HG03460 (cell line): ENCODE measurements at regions not wholly inside any gene's neighbourhood (a gene's known extent, or its start where the extent isn't known, plus 50 kb on each side); places are given as distances from the start of the nearest gene placed in this dataset.

Experiments used
- ATAC-seq: cut with Tn5 transposase; IDR thresholded peaks from one replicate; pipeline ENCODE4 v1.9.1; 2021; ENCODE audit not compliant: unreplicated experiment

DNA sequence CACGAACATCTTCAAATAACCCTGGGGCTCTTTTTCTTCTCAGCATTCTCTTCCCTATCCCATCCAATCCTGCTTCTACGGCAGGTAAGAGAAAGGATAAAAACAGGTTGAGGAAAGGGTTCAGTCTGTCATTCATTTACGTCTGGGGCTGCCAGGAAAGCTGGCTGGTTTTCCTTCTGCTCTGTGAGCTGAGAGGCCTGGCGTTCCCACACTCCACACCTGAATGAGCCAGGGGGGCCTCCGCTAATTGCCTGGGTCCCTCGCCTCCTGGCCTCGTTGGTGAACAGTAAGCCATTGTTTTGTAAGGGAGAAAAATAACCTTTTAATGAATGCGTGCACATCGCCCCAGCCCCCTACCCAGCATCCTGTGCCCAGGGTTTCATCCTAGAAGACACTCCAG, 70.8 kb upstream of the SIM2 start:
- ATAC-seq, result no peak

GRCh38 chr21:36628761-36629460, 70.0 kb upstream of the SIM2 start:
- no peak for ATAC-seq

DNA sequence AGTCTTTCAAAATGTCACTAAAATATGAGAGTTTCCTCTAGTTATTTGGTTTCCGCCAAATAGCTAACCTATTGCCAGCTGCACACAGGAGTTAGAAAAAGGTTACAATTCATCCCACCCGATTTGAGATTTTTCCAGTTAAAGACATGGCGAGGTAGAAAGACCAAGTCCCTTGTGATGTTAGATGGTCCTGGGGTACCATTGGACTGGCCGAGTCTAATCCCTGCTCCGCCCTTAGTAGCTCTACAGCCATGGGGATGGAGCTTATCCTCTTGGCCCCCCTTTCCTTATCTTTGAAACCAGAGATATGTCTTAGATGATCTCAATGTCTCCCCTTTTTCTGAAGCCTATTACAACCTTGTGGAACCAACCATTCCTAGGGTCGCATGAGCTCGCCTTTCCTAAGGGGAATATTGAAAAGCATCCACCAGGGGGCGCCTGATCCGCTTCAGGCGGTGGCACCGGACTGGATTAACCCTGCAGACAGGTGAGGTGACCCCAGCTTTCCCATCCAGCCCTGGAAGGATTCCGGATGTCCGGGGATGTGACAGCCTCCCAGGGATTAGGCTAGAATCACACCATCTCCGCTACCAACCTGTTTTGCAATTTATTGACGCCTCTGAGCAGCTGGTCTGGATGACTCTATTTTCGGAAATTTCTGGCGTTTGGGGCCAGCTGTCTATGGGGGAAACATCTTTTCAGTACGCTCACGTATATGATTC, 68.3 kb upstream of the SIM2 start:
- no peak for ATAC-seq

GRCh38 chr21:36636016-36636415, 62.9 kb upstream of the SIM2 start:
- ATAC-seq, result no peak

GRCh38 chr21:36636439-36636838, 62.5 kb upstream of the SIM2 start:
- ATAC-seq, result no peak

DNA sequence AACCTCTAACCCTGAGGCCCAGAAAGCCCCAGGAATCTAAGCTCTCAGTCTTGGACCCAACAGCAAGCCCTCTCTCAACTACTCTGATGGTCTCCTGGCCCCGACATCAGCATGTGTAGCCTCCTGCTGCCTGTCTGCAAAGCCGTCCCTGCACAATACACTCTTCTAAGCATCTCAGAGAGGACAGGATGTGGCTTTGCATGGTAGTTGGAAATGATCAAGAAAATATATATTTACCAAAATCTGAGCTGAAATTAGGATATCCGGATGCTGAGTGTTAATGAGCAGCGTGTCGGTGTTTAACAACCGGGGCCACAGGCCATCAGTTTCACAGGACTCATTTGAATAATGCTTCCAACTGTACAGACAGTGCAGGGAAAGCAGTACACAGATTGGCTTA, 59.1 kb upstream of the SIM2 start:
- no peak for ATAC-seq

DNA sequence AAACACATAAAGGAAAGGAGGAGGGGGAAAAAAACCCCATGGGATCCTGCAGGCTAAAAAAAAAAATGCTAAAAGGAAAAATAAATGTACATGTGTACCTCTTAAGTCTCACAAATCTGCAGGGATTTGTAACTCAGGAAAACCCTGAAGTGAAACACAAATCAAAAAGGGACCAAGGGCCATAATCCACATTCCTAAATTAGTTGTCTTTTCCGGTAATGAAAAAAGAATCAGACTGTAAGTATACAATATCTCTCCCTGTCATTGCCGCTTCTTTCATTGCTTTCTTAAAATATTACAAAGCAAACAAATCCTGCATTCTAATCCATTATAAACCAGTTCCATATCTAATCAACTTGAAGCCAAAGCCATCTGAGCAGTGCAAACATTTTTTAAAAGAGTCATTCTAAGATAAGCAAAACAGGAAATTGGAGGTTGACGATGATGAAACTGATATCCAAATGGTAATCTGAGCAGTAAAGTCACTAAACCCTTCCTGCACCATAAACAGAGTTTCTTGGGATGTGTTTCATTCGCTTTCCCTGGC, 58.7 kb upstream of the SIM2 start:
- ATAC-seq, result no peak

GRCh38 chr21:36640721-36641244, 58.1 kb upstream of the SIM2 start:
- ATAC-seq, result no peak

DNA sequence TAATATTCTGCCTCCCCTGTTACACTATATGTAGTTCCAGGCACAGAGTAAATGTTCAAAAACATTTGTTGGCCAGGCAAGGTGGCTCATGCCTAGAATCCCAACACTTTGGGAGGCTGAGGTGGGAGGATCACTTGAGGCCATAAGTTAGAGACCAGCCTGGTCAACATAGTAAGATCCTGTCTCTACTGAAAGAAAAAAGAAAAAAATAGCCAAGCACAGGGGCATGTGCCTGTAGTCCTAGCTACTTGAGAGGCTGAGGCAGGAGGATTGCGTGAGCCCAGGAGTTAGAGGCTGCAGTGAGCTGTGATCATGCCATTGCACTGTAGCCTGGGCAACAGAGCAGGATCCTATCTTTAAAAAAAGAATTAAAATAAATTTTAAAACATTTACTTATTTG, 57.6 kb upstream of the SIM2 start:
- ATAC-seq, result no peak

DNA sequence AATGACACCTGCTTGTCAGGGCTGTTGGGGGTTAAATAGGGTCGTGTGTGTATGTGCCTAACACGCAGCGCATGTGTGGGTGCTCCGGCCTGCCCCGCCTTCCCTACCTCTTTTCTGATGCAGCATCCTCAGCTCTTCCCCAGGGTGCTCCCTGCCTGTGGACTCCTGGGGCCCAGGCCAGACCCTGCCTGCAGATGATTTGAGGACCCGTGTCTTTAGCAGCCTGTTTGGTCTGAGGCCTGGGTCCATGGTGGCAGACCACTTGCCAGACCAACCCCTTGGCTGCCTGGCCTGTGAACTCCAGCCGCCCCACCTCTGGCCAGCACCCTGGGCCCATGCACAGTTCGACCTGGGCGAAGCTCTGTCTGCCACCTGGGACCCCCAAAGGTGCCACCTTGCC, 57.0 kb upstream of the SIM2 start:
- no peak for ATAC-seq

DNA sequence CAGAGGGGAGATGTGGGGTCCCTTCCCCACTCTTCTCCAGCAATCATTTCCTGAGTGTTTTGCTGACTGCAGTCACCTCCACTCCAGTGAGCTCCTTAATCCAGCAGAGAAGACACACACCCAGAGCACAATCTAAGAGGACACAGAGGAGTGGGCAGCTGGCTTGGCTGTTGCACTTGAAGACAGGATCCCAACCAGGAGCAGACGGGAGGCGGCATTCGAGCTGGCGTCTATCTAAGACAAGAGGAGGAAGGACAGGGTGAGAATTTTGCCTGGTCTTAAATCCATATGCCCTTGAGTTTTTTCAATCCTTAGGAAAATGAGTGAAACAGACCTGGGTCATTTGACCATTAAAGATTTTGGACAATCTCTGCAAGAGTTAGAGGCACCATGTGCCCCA, 56.1 kb upstream of the SIM2 start:
- ATAC-seq, result no peak

DNA sequence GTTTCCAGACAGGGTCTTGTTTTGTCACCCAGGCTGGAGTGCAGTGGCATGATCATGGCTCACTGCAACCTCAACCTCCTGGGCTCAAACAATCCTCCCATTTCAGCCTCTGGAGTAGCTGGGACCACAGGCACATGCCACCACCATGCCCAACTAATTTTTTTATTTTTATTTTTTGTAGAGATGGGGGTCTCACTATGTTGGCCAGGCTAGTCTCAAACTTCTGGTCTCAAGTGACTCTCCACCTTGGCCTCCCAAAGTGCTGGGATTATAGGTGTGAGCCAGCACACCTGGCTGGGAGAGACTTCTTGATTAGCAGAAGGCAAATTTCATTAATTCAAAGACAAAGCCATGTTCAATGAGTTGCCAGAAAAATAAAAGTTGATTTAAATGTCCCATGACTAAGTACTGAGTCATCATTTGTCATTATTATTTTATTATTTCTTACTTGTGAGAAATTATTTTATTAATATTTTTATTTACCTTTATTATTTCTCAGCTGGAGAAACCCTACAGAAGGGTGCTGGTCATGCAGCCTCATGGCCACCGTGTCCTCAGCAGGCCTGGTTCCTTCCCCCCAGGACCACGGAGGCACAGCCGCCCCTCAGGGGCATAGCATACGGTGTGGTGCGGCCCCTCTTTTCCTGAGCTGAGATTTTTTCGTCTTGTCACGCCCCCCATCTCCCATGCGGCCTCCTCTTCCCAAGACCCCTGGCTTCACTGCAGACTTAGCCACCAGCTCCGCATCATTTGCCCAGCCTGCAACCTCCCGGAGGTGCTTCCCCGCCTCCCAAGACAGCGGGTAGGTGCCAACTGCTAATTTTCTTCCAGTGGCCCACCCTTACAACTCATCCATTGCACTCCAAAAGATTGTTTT, 55.3 kb upstream of the SIM2 start:
- no peak for ATAC-seq

DNA sequence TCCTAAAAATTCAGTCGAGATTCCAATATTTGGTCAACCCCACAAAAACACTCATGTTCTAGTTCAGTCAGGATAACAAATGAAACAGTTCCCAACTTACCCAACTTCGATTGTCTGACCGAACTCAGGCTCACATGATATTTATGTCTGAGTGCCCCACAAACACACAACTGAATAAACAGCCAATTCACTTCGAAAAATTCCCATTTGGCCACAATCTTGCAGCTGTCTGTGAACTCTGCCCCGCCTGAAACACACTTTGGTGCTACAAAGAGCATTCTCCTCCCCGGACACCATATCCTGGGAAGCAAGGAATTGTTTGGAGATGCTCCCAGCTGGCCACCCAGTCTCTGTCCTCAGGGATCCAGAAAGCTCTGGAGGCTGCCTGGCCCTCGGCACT, 52.9 kb upstream of the SIM2 start:
- no peak for ATAC-seq

DNA sequence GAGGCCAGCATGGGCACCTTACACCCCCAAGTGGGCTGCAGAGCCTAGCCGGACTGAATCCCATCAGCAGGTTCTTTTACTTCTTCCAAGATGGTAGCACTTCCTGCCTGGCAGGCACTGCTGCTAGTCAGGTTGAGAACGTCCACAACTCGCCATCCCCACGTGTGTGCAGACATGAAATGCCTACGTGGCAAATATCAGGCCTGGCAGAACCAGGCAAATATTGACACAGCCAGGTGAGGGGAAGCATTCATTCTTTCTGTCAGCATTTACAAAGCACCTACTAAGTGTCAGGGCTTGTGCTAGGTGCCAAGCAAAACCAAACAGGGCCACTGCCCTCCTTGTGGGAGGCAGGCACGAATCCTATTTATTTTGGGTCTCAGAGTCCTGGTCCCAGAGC, 52.3 kb upstream of the SIM2 start:
- ATAC-seq, result no peak

DNA sequence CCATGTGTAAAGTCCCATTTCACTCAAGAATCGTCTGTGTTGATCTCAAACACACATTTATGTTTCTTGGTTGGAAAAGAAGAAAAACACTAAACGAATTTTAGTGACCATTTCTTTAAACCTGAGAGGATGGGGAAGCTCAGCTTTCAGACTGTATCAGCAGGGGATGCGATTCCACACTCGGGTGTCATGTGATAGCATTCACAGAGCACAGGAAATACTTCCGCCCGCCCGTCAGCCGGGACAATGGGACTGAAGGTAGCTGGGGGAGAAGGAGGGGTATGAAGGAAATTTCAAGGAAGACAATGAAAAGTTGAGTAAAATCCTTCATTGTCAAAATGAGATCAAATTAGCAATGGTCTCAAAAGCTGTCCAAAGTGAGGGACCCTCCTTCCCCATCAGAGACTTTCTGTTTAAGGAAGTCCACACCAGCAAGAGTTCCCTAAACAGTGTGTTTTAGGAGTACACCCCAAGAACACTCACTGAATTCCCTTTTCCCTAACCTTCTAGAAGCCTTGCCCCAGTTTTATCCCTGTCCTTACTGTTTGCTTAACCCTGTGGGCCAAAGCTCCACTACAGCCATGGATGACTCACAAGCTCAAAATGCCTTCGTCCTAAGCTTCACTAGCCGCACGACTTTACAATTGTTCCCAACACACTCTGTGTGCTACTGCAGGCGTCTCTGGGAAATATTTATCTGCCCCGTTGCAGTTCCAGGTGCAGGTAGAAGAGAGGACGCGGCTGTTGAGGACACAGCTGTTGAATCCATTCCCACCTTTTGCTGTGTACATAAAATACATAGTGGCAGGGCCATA, 51.4 kb upstream of the SIM2 start:
- ATAC-seq, result no peak
